ENCODE measurements at regions not wholly inside any gene's neighbourhood (a gene's known extent, or its start where the extent isn't known, plus 50 kb on each side); places are given as distances from the start of the nearest gene placed in this dataset.

GRCh38 chr2:224309176-224309575 lies 92.7 kb downstream of the FAM124B start:
- peaks cover 6% of the 10 kb centered on the region; the same call in 1 of the 2 replicates for H3K27me3 ChIP-seq
- no peaks in the 10 kb centered on the region for H3K9me3 ChIP-seq
- TF ChIP-seq, protein P1, sequence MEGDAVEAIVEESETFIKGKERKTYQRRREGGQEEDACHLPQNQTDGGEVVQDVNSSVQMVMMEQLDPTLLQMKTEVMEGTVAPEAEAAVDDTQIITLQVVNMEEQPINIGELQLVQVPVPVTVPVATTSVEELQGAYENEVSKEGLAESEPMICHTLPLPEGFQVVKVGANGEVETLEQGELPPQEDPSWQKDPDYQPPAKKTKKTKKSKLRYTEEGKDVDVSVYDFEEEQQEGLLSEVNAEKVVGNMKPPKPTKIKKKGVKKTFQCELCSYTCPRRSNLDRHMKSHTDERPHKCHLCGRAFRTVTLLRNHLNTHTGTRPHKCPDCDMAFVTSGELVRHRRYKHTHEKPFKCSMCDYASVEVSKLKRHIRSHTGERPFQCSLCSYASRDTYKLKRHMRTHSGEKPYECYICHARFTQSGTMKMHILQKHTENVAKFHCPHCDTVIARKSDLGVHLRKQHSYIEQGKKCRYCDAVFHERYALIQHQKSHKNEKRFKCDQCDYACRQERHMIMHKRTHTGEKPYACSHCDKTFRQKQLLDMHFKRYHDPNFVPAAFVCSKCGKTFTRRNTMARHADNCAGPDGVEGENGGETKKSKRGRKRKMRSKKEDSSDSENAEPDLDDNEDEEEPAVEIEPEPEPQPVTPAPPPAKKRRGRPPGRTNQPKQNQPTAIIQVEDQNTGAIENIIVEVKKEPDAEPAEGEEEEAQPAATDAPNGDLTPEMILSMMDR (IDR thresholded peaks at IDR 0.05; ENCODE audit: low read depth, low read length), result no peak
- no peaks in the 10 kb centered on the region for H3K36me3 ChIP-seq
- H3K4me3 ChIP-seq (ENCODE audit: low read depth, low read length), result no peak overlapping the region
- DNase-seq, result no peak
- no peaks in the 10 kb centered on the region for H3K4me1 ChIP-seq

DNA sequence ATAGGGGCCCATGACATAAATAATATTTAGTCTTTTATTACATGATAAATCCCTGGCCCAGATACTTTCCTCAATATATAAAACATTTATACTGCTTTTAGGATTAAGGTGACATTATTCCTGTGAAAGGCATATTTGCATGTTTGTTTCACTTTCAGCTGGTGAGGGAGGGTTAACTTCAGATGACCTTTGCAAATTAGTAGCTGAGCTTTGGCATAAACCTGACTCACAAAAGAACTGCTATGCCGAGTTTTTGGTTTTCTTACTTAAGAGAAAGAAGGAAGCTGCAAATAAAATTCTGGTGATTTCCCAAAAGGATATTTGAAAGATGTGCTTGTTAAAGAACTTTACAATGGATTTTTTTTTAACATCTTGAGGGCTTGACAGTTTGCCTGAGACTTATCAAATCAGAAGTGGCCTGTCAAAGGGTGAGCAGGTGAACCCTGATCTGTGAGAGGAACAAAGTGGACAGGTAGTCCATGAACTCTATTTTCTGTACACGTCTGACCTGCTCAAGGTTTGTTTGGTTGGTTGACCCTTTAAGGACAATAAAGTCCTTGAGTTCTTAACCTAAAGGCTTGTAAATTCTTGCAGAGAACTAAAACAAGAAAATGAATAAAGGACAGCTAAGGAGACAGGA lies 93.5 kb downstream of the FAM124B start:
- Histone ChIP-seq H3K4me1 (no peaks in the 10 kb centered on the region), H3K9me3 (no peaks in the 10 kb centered on the region), H3K36me3 (no peaks in the 10 kb centered on the region), H3K27me3 (peaks cover 6% of the 10 kb centered on the region; the same call in 1 of the 2 replicates), H3K4me3 (ENCODE audit: low read depth, low read length) (no peak overlapping the region)
- DNase-seq, result no peak
- TF ChIP-seq, protein P1 (IDR thresholded peaks at IDR 0.05; ENCODE audit: low read depth, low read length), result no peak

GRCh38 chr2:224302952-224303351 lies 99.0 kb downstream of the FAM124B start:
- TF ChIP-seq, protein P1 (IDR thresholded peaks at IDR 0.05; ENCODE audit: low read depth, low read length), result no peak
- no peak for DNase-seq
- H3K9me3 ChIP-seq, result no peaks in the 10 kb centered on the region
- H3K27me3 ChIP-seq, result peaks cover 6% of the 10 kb centered on the region; the same call in 1 of the 2 replicates
- no peak overlapping the region for H3K4me3 ChIP-seq (ENCODE audit: low read depth, low read length)
- no peaks in the 10 kb centered on the region for H3K36me3 ChIP-seq
- H3K4me1 ChIP-seq, result no peaks in the 10 kb centered on the region

GRCh38 chr2:224293976-224294375 lies 107.9 kb downstream of the FAM124B start:
- no peak for DNase-seq
- no peaks in the 10 kb centered on the region for H3K9me3 ChIP-seq
- TF ChIP-seq, protein P1 (IDR thresholded peaks at IDR 0.05; ENCODE audit: low read depth, low read length), result no peak
- H3K36me3 ChIP-seq, result no peaks in the 10 kb centered on the region
- H3K4me3 ChIP-seq (ENCODE audit: low read depth, low read length), result no peak overlapping the region
- no peaks in the 10 kb centered on the region; the same call in none of the 2 replicates for H3K27me3 ChIP-seq
- H3K4me1 ChIP-seq, result no peaks in the 10 kb centered on the region

GRCh38 chr2:224287531-224287930 lies 114.4 kb downstream of the FAM124B start:
- Histone ChIP-seq H3K27me3 (peaks cover 27% of the 10 kb centered on the region), H3K4me3 (ENCODE audit: low read depth, low read length) (no peak overlapping the region), H3K4me1 (no peaks in the 10 kb centered on the region), H3K36me3 (no peaks in the 10 kb centered on the region), H3K9me3 (no peaks in the 10 kb centered on the region)
- no peak for DNase-seq
- TF ChIP-seq, protein P1 (IDR thresholded peaks at IDR 0.05; ENCODE audit: low read depth, low read length), result no peak

GRCh38 chr2:224286923-224287322 lies 115.0 kb downstream of the FAM124B start:
- peaks cover 27% of the 10 kb centered on the region for H3K27me3 ChIP-seq
- no peaks in the 10 kb centered on the region for H3K36me3 ChIP-seq
- H3K4me3 ChIP-seq (ENCODE audit: low read depth, low read length), result no peak overlapping the region
- no peaks in the 10 kb centered on the region for H3K4me1 ChIP-seq
- TF ChIP-seq, protein P1 (IDR thresholded peaks at IDR 0.05; ENCODE audit: low read depth, low read length), result no peak
- H3K9me3 ChIP-seq, result no peaks in the 10 kb centered on the region
- no peak for DNase-seq

All from BE2C (cell line).